ENCODE measurements at regions not wholly inside any gene's neighbourhood (a gene's known extent, or its start where the extent isn't known, plus 50 kb on each side); places are given as distances from the start of the nearest gene placed in this dataset.

DNA sequence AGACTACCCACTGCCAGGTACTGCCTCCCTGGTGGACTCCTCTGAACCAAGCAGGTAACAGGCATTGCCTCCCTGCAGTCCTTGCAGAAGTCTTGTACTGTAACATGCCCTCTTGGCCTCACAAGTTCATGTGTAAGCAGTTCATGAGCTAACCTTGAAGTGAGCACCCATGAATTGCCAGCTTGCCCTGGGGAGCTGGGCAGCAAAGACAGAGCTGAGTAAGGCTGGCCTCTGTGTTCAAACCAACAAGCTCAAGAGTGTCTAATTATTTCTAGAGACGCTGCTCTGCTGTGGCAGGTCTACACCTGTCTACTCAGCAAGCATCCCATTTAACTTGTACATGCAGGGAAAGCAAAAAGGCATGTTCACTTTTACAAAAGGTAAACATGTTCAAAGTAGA lies 113.5 kb downstream of the FEM1C start:
- peaks cover 17% of the 10 kb centered on the region for H3K4me1 ChIP-seq
- WGBS, 3 donors, result 45 to 70% (median 58%) methylated on average over 1 of the region's 1 CpG
- ATAC-seq, result no peak
- no peak for DNase-seq
- H3K4me3 ChIP-seq, result no peak overlapping the region
- H3K9me3 ChIP-seq, result no peaks in the 10 kb centered on the region
- intact Hi-C loops (cut with DNase I), result no loop called here
- H3K36me3 ChIP-seq (ENCODE audit: insufficient read depth in 1 of 2, low read depth in 1 of 2), result no peaks in the 10 kb centered on the region
- no peaks in the 10 kb centered on the region for H3K27me3 ChIP-seq (ENCODE audit: insufficient read depth in 3 of 3, low read length in 2 of 3)
- no peak for TF ChIP-seq CTCF (IDR thresholded peaks at IDR 0.05)
- no peak overlapping the region for H3K27ac ChIP-seq

DNA sequence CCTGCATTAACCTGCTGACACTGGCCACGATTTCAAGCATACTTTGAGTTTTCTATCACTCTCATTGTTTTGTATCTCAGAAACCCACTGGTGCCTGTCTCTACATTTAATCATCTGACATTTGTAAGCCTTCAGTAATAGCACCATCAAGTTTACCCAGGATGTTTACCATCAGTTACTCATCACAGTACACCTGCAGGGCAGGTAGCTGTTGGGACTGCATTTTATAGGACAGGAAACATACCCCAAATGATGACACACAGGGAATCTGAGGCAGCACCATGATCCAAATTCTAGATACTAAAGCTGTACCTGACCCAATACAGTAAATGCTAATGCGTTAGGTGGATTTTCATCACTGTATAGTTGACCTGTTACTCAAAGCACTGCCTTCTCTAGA lies 114.2 kb downstream of the FEM1C start:
- no peaks in the 10 kb centered on the region for H3K27me3 ChIP-seq (ENCODE audit: insufficient read depth in 3 of 3, low read length in 2 of 3)
- intact Hi-C loops (cut with DNase I), result no loop called here
- peaks cover 17% of the 10 kb centered on the region for H3K4me1 ChIP-seq
- no peak overlapping the region for H3K4me3 ChIP-seq
- 74 to 83% (median 76%) methylated on average over 2 of the region's 2 CpGs for WGBS, 3 donors
- H3K9me3 ChIP-seq, result no peaks in the 10 kb centered on the region
- H3K36me3 ChIP-seq (ENCODE audit: insufficient read depth in 1 of 2, low read depth in 1 of 2), result no peaks in the 10 kb centered on the region
- DNase-seq (no peak), ATAC-seq (no peak)
- no peak overlapping the region for H3K27ac ChIP-seq
- no peak for TF ChIP-seq CTCF (IDR thresholded peaks at IDR 0.05)

DNA sequence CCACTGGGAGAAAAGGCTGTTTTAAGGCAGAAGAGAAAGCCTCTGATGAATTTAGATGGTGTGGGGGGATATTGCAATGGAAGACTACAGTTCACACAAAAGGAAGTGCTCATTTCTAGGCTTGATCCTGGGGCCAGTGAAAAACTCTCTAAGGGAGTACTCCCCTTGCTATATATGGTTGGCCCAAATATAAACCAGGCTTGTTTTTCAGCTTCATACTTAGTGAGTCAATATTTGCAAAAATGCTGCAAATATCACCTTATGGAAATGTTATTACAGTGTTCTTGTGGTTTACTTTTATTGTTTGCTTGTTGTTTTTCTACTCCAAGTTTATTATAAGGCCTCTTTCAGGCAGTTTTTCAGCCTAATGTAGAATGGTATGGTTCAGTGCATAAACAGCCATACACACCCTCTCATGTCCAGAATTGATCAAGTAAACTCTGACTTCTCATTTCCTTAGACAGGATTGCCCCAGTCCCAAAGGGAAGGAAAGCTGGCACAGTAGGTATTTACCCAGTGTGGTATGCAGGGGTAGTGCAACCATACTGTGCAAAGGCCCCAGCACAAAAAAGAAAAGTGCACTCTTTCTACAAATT lies 115.1 kb downstream of the FEM1C start:
- no peak for ATAC-seq
- H3K9me3 ChIP-seq, result no peaks in the 10 kb centered on the region
- H3K4me1 ChIP-seq, result peaks cover 19% of the 10 kb centered on the region
- H3K27me3 ChIP-seq (ENCODE audit: insufficient read depth in 3 of 3, low read length in 2 of 3), result no peaks in the 10 kb centered on the region
- H3K27ac ChIP-seq, result peak overlapping the region; percentile 28
- intact Hi-C loops (cut with DNase I), result loop anchor here in 1 of 2 donors (10.0 kb wide), 1 partner anchor 55 kb away; no protein-coding TSS in a partner anchor
- no peak for TF ChIP-seq CTCF (IDR thresholded peaks at IDR 0.05)
- no peaks in the 10 kb centered on the region for H3K36me3 ChIP-seq (ENCODE audit: insufficient read depth in 1 of 2, low read depth in 1 of 2)
- DNase-seq, result no peak
- H3K4me3 ChIP-seq, result no peak overlapping the region

DNA sequence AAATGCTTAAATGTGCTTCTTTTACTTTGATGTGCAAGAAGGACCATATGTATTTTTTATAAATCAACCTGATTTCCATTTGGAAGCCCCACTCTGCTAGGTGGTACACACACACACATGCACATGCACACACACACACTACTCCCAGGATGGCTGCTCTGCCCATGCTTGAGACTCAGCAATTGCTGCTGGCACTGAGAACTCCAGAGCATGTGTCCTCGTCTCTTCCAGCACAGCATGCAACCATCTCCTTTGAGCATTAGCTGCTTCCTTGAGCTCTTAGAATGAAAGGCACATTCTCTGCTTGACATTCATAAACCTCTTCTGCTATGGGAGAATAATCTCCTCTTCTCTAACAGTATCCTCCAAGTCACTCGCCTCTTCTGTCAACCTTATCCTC lies 115.9 kb downstream of the FEM1C start:
- no peaks in the 10 kb centered on the region for H3K9me3 ChIP-seq
- intact Hi-C loops (cut with DNase I), result loop anchor here in 1 of 2 donors (10.0 kb wide), 1 partner anchor 54 kb away; no protein-coding TSS in a partner anchor
- H3K27ac ChIP-seq, result peak overlapping the region; percentile 57
- no peak for TF ChIP-seq CTCF (IDR thresholded peaks at IDR 0.05)
- 54 to 74% (median 61%) methylated on average over 2 of the region's 2 CpGs for WGBS, 3 donors
- H3K4me1 ChIP-seq, result peaks cover 27% of the 10 kb centered on the region
- no peak overlapping the region for H3K4me3 ChIP-seq
- DNase-seq (no peak), ATAC-seq (peak in 3 of 4 donors; percentile 39 to 63 (median 58))
- no peaks in the 10 kb centered on the region for H3K27me3 ChIP-seq (ENCODE audit: insufficient read depth in 3 of 3, low read length in 2 of 3)
- no peaks in the 10 kb centered on the region for H3K36me3 ChIP-seq (ENCODE audit: insufficient read depth in 1 of 2, low read depth in 1 of 2)

DNA sequence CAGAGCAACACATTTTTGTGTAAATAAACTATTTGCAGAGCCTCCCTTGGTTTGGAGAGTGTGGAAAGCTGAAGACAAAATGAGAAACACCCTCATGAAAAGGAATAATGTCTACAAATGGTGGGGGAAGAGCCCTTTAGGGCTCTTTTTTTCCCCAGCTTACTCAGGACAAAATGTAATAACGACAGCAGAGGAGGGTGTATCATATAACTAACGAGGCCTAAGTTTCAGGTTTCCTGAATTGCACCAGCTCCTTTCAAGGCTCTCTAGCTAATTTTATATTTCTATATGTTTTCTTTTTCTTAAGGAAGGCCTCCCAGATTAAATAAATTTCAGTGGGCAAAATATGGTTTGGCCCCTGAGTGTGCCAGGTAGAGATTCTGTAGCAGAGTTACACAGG lies 116.3 kb downstream of the FEM1C start:
- no peaks in the 10 kb centered on the region for H3K9me3 ChIP-seq
- WGBS, 3 donors, result 26 to 42% (median 28%) methylated on average over 2 of the region's 2 CpGs
- intact Hi-C loops (cut with DNase I), result loop anchor here in 1 of 2 donors (10.0 kb wide), 1 partner anchor 53 kb away; no protein-coding TSS in a partner anchor
- peaks cover 31% of the 10 kb centered on the region for H3K4me1 ChIP-seq
- TF ChIP-seq CTCF (IDR thresholded peaks at IDR 0.05), result no peak
- H3K27ac ChIP-seq, result peak overlapping the region; percentile 57
- ATAC-seq (peak in 1 of 4 donors; percentile 65), DNase-seq (no peak)
- no peaks in the 10 kb centered on the region for H3K36me3 ChIP-seq (ENCODE audit: insufficient read depth in 1 of 2, low read depth in 1 of 2)
- H3K4me3 ChIP-seq, result no peak overlapping the region
- H3K27me3 ChIP-seq (ENCODE audit: insufficient read depth in 3 of 3, low read length in 2 of 3), result no peaks in the 10 kb centered on the region

Data from psoas muscle (tissue), 7 donors.